ENCODE measurements at regions not wholly inside any gene's neighbourhood (a gene's known extent, or its start where the extent isn't known, plus 50 kb on each side); places are given as distances from the start of the nearest gene placed in this dataset.

GRCh38 chr21:35150562-35151226, 101.6 kb upstream of the RUNX1 start:
- no peak for TF ChIP-seq USF1 (IDR thresholded peaks at IDR 0.05)
- no peak for TF ChIP-seq MAX (IDR thresholded peaks at IDR 0.05)
- TF ChIP-seq EGR1 (IDR thresholded peaks at IDR 0.05): no peak
- no peak for TF ChIP-seq NFIC (IDR thresholded peaks at IDR 0.05)
- no peak for TF ChIP-seq TCF12 (IDR thresholded peaks at IDR 0.05; ENCODE audit: low read depth)
- no peak for TF ChIP-seq ZBTB7A (IDR thresholded peaks at IDR 0.05; ENCODE audit: low read depth)
- no peak for TF ChIP-seq CEBPB (IDR thresholded peaks at IDR 0.05)
- no peak for TF ChIP-seq YY1 (IDR thresholded peaks at IDR 0.05; ENCODE audit: low read depth)
- TF ChIP-seq REST (IDR thresholded peaks at IDR 0.05; ENCODE audit: low read depth): no peak
- no peak for TF ChIP-seq EP300 (IDR thresholded peaks at IDR 0.05; ENCODE audit: borderline replicate concordance)
- no peak for TF ChIP-seq TAF1 (IDR thresholded peaks at IDR 0.05; ENCODE audit: low read depth)
- no peak for TF ChIP-seq CREB1 (IDR thresholded peaks at IDR 0.05; ENCODE audit: low read depth)
- TF ChIP-seq RAD21 (IDR thresholded peaks at IDR 0.05; ENCODE audit: low read depth): no peak
- TF ChIP-seq FOXM1 (IDR thresholded peaks at IDR 0.05; ENCODE audit: borderline replicate concordance, low read depth): no peak
- no peak for TF ChIP-seq TEAD4 (IDR thresholded peaks at IDR 0.05)

GRCh38 chr21:35149698-35150097, 100.6 kb upstream of the RUNX1 start:
- no peak for TF ChIP-seq EGR1 (IDR thresholded peaks at IDR 0.05)
- TF ChIP-seq USF1 (IDR thresholded peaks at IDR 0.05): no peak
- TF ChIP-seq TAF1 (IDR thresholded peaks at IDR 0.05; ENCODE audit: low read depth): no peak
- no peak for TF ChIP-seq MAX (IDR thresholded peaks at IDR 0.05)
- TF ChIP-seq TCF12 (IDR thresholded peaks at IDR 0.05; ENCODE audit: low read depth): no peak
- no peak for TF ChIP-seq RAD21 (IDR thresholded peaks at IDR 0.05; ENCODE audit: low read depth)
- TF ChIP-seq NFIC (IDR thresholded peaks at IDR 0.05): no peak
- TF ChIP-seq FOXM1 (IDR thresholded peaks at IDR 0.05; ENCODE audit: borderline replicate concordance, low read depth): no peak
- TF ChIP-seq YY1 (IDR thresholded peaks at IDR 0.05; ENCODE audit: low read depth): no peak
- no peak for TF ChIP-seq REST (IDR thresholded peaks at IDR 0.05; ENCODE audit: low read depth)
- no peak for TF ChIP-seq CREB1 (IDR thresholded peaks at IDR 0.05; ENCODE audit: low read depth)
- no peak for TF ChIP-seq CEBPB (IDR thresholded peaks at IDR 0.05)
- no peak for TF ChIP-seq ZBTB7A (IDR thresholded peaks at IDR 0.05; ENCODE audit: low read depth)
- TF ChIP-seq EP300 (IDR thresholded peaks at IDR 0.05; ENCODE audit: borderline replicate concordance): no peak
- TF ChIP-seq TEAD4 (IDR thresholded peaks at IDR 0.05): no peak

- TF ChIP-seq EP300 (IDR thresholded peaks at IDR 0.05; ENCODE audit: borderline replicate concordance) (no peak), USF1 (IDR thresholded peaks at IDR 0.05) (no peak), TAF1 (IDR thresholded peaks at IDR 0.05; ENCODE audit: low read depth) (no peak), ZBTB7A (IDR thresholded peaks at IDR 0.05; ENCODE audit: low read depth) (no peak), TCF12 (IDR thresholded peaks at IDR 0.05; ENCODE audit: low read depth) (no peak), RAD21 (IDR thresholded peaks at IDR 0.05; ENCODE audit: low read depth) (no peak)
These were observed 98.3 kb upstream of the RUNX1 start for GRCh38 chr21:35147439-35147838.

- no peak for TF ChIP-seq RAD21 (IDR thresholded peaks at IDR 0.05; ENCODE audit: low read depth)
- TF ChIP-seq FOXM1 (IDR thresholded peaks at IDR 0.05; ENCODE audit: borderline replicate concordance, low read depth): no peak
- TF ChIP-seq ZBTB7A (IDR thresholded peaks at IDR 0.05; ENCODE audit: low read depth): no peak
- no peak for TF ChIP-seq TAF1 (IDR thresholded peaks at IDR 0.05; ENCODE audit: low read depth)
- TF ChIP-seq EGR1 (IDR thresholded peaks at IDR 0.05): no peak
- TF ChIP-seq USF1 (IDR thresholded peaks at IDR 0.05): no peak
- TF ChIP-seq EP300 (IDR thresholded peaks at IDR 0.05; ENCODE audit: borderline replicate concordance): no peak
- TF ChIP-seq TEAD4 (IDR thresholded peaks at IDR 0.05): no peak
- TF ChIP-seq CEBPB (IDR thresholded peaks at IDR 0.05): no peak
- TF ChIP-seq CREB1 (IDR thresholded peaks at IDR 0.05; ENCODE audit: low read depth): no peak
- no peak for TF ChIP-seq MAX (IDR thresholded peaks at IDR 0.05)
- TF ChIP-seq TCF12 (IDR thresholded peaks at IDR 0.05; ENCODE audit: low read depth): no peak
- TF ChIP-seq YY1 (IDR thresholded peaks at IDR 0.05; ENCODE audit: low read depth): no peak
- TF ChIP-seq REST (IDR thresholded peaks at IDR 0.05; ENCODE audit: low read depth): no peak
- no peak for TF ChIP-seq NFIC (IDR thresholded peaks at IDR 0.05)
These were observed 96.6 kb upstream of the RUNX1 start for GRCh38 chr21:35145626-35146233.

Data from Ishikawa (cell line).